Prostate gland (tissue), 2 donors: ENCODE measurements at regions not wholly inside any gene's neighbourhood (a gene's known extent, or its start where the extent isn't known, plus 50 kb on each side); places are given as distances from the start of the nearest gene placed in this dataset.

Experiments used
- DNase-seq: peaks from one replicate; pipeline ENCODE4 v3.0.0-alpha.2; 2019; ENCODE audit warnings: low spot score
- H3K27ac ChIP-seq, 2 donors: fragments of 200-600 bp; sonication (generic); 2 replicates each; pipeline ENCODE4 v1.5.1; 2017 to 2019
- H3K27me3 ChIP-seq: fragments of 200-600 bp; sonication (generic); replicated peaks from 2 replicates; pipeline ENCODE4 v1.5.1; 2019; ENCODE audit not compliant: insufficient read depth
- H3K36me3 ChIP-seq, 2 donors: fragments of 200-600 bp; sonication (generic); 1 replicate in 1 of 2; 2 replicates in 1 of 2; pipeline versions ENCODE4 v1.5.1 to v1.8.1; 2017 to 2019
- H3K4me1 ChIP-seq: fragments of 200-600 bp; sonication (generic); replicated peaks from 2 replicates; pipeline ENCODE4 v1.5.1; 2019
- H3K4me3 ChIP-seq, 2 donors: fragments of 200-600 bp; sonication (generic); 2 replicates each; pipeline ENCODE4 v1.5.1; 2017 to 2019
- H3K9me3 ChIP-seq: fragments of 200-600 bp; sonication (generic); 2 replicates; pipeline ENCODE4 v1.5.1; 2017
- CTCF ChIP-seq, 4 experiments: fragments of 200-600 bp in 2 of 4; fragments of 450-650 bp in 2 of 4; sonication (generic) in 2 of 4; IDR thresholded peaks; 1 replicate in 3 of 4; 2 replicates in 1 of 4; pipeline ENCODE4 v1.5.1; 2016 to 2019; ENCODE audit warnings: antibody characterized with exemption in 4 of 4, mild to moderate bottlenecking in 2 of 4, moderate library complexity in 2 of 4
- POLR2A ChIP-seq: fragments of 450-650 bp; IDR thresholded peaks from one replicate; pipeline ENCODE4 v1.6.1; 2016; ENCODE audit warnings: antibody characterized with exemption, mild to moderate bottlenecking
- POLR2AphosphoS5 ChIP-seq: sonication (generic); formaldehyde crosslinking; IDR thresholded peaks from one replicate; pipeline ENCODE4 v1.6.1; 2017; ENCODE audit warnings: antibody characterized with exemption
- WGBS: methylation state at CpG from one replicate; pipeline ENCODE4 v1.1.5; 2018; 5-methylcytosine and 5-hydroxymethylcytosine counted together
- intact Hi-C: fragments of 100-400 bp; cut with DNase I; formaldehyde crosslinking; loops from one replicate; pipeline ENCODE4 v1.14.2; 2022

- intact Hi-C loops: no loop called here
- H3K4me3 ChIP-seq: no peak overlapping the region
- H3K27me3 ChIP-seq: no peaks in the 10 kb centered on the region
- DNase-seq: no peak
- no peaks in the 10 kb centered on the region for H3K36me3 ChIP-seq
- no peaks in the 10 kb centered on the region for H3K4me1 ChIP-seq
- TF ChIP-seq POLR2AphosphoS5 (no peak), POLR2A (no peak), CTCF (IDR thresholded peaks at IDR 0.05) (no peak)
- H3K27ac ChIP-seq: no peak overlapping the region
- H3K9me3 ChIP-seq: no peaks in the 10 kb centered on the region
- WGBS: 99% methylated on average over 21 of the region's 22 CpGs
Measured at GRCh38 chr5:166936351-166936750, 1355.1 kb upstream of the WWC1 start.

- WGBS: 60% methylated on average over 2 of the region's 2 CpGs
- TF ChIP-seq CTCF (IDR thresholded peaks at IDR 0.05): no peak
- no peak for TF ChIP-seq POLR2AphosphoS5
- TF ChIP-seq POLR2A: no peak
- DNase-seq: no peak
- no peaks in the 10 kb centered on the region for H3K9me3 ChIP-seq
- intact Hi-C loops: no loop called here
- H3K4me3 ChIP-seq: no peak overlapping the region
- H3K27ac ChIP-seq: no peak overlapping the region
- H3K27me3 ChIP-seq: no peaks in the 10 kb centered on the region
- no peaks in the 10 kb centered on the region for H3K36me3 ChIP-seq
- no peaks in the 10 kb centered on the region for H3K4me1 ChIP-seq
Measured at GRCh38 chr5:166938071-166938470, 1353.4 kb upstream of the WWC1 start.

- H3K4me1 ChIP-seq: no peaks in the 10 kb centered on the region
- DNase-seq: no peak
- H3K27me3 ChIP-seq: no peaks in the 10 kb centered on the region
- WGBS: 86% methylated on average over 1 of the region's 1 CpG
- intact Hi-C loops: no loop called here
- H3K36me3 ChIP-seq: no peaks in the 10 kb centered on the region
- no peaks in the 10 kb centered on the region for H3K9me3 ChIP-seq
- H3K4me3 ChIP-seq: no peak overlapping the region
- no peak overlapping the region for H3K27ac ChIP-seq
- TF ChIP-seq POLR2A: no peak
- no peak for TF ChIP-seq CTCF (IDR thresholded peaks at IDR 0.05)
- no peak for TF ChIP-seq POLR2AphosphoS5
Measured at GRCh38 chr5:166942948-166943347, 1348.5 kb upstream of the WWC1 start.

- 86% methylated on average over 14 of the region's 14 CpGs for WGBS
- H3K27ac ChIP-seq: no peak overlapping the region
- intact Hi-C loops: no loop called here
Measured at GRCh38 chr5:166947045-166947444, 1344.4 kb upstream of the WWC1 start.

More at GRCh38 chr5:166947045-166947444, 1344.4 kb upstream of the WWC1 start:
- no peak overlapping the region for H3K4me3 ChIP-seq
- DNase-seq: no peak
- H3K9me3 ChIP-seq: no peaks in the 10 kb centered on the region
- TF ChIP-seq POLR2A: no peak
- no peak for TF ChIP-seq CTCF (IDR thresholded peaks at IDR 0.05)
- no peak for TF ChIP-seq POLR2AphosphoS5
- H3K27me3 ChIP-seq: no peaks in the 10 kb centered on the region
- no peaks in the 10 kb centered on the region for H3K36me3 ChIP-seq
- no peaks in the 10 kb centered on the region for H3K4me1 ChIP-seq
